Fibroblast of lung (primary cell): ENCODE measurements at regions not wholly inside any gene's neighbourhood (a gene's known extent, or its start where the extent isn't known, plus 50 kb on each side); places are given as distances from the start of the nearest gene placed in this dataset.
A peak's percentile ranks its signal among the peaks of the same experiment; 100 is the strongest.

ENCODE experiments used
- DNase-seq, 2 donors: peaks; one replicate each; pipeline versions ENCODE4 v3.0.0 to v3.0.0-alpha.2; 2010; ENCODE audit warnings: low read depth in 2 of 2
- H2AFZ ChIP-seq: 2 replicates; pipeline ENCODE4 v1.5.1; 2012; ENCODE audit warnings: low read length, control low read depth, inconsistent platforms
- H3K27ac ChIP-seq: 2 replicates; pipeline ENCODE4 v1.5.1; 2011; ENCODE audit warnings: low read length, control low read depth; ENCODE audit not compliant: insufficient read depth
- H3K27me3 ChIP-seq: 2 replicates; pipeline ENCODE4 v1.5.1; 2011; ENCODE audit warnings: mild to moderate bottlenecking, low read length; ENCODE audit not compliant: control insufficient read depth, insufficient read depth
- H3K36me3 ChIP-seq: 2 replicates; pipeline ENCODE4 v1.5.1; 2011; ENCODE audit warnings: low read length; ENCODE audit not compliant: control insufficient read depth, insufficient read depth
- H3K4me1 ChIP-seq: 2 replicates; pipeline ENCODE4 v1.5.1; 2011; ENCODE audit warnings: low read length; ENCODE audit not compliant: control insufficient read depth, insufficient read depth; ENCODE audit errors: extremely low read depth
- H3K4me2 ChIP-seq: 2 replicates; pipeline ENCODE4 v1.5.1; 2011; ENCODE audit warnings: low read length, control low read depth; ENCODE audit not compliant: insufficient read depth; ENCODE audit errors: extremely low read depth
- H3K4me3 ChIP-seq, 4 experiments: fragments of 200-600 bp in 1 of 4; sonication (generic) in 1 of 4; replicated peaks in 1 of 4; 2 replicates each; pipeline ENCODE4 v1.5.1; 2011 to 2016; ENCODE audit warnings: low read length in 4 of 4, low read depth in 3 of 4, mild to moderate bottlenecking in 3 of 4, control low read depth in 2 of 4, inconsistent platforms in 1 of 4, mixed read lengths in 1 of 4; ENCODE audit not compliant: insufficient read depth in 1 of 4; ENCODE audit errors: control extremely low read depth in 1 of 4
- H3K79me2 ChIP-seq: 2 replicates; pipeline ENCODE4 v1.5.1; 2012; ENCODE audit warnings: mild to moderate bottlenecking, low read length, inconsistent platforms; ENCODE audit not compliant: control insufficient read depth, insufficient read depth
- H3K9ac ChIP-seq: 2 replicates; pipeline ENCODE4 v1.5.1; 2011; ENCODE audit warnings: mild to moderate bottlenecking, low read length, control low read depth; ENCODE audit not compliant: insufficient read depth
- H3K9me3 ChIP-seq: 2 replicates; pipeline ENCODE4 v1.5.1; 2012; ENCODE audit warnings: low read depth, low read length; ENCODE audit not compliant: control insufficient read depth, insufficient read depth
- H4K20me1 ChIP-seq: 2 replicates; pipeline ENCODE4 v1.5.1; 2011; ENCODE audit warnings: low read length; ENCODE audit not compliant: control insufficient read depth, insufficient read depth; ENCODE audit errors: extremely low read depth
- CTCF ChIP-seq, 2 donors: IDR thresholded peaks in 1 of 2; conservative IDR thresholded peaks in 1 of 2; 1 replicate in 1 of 2; 2 replicates in 1 of 2; pipeline ENCODE4 v1.5.1; 2011 to 2012; ENCODE audit warnings: low read length in 2 of 2, control low read depth in 1 of 2, inconsistent platforms in 1 of 2, low read depth in 1 of 2, mild to moderate bottlenecking in 1 of 2
- EZH2 ChIP-seq: IDR thresholded peaks from 2 replicates; pipeline ENCODE4 v1.5.1; 2012; ENCODE audit warnings: low read length, control low read depth, mild to moderate bottlenecking; ENCODE audit errors: missing control alignments

- Histone ChIP-seq H3K4me2 (no peak overlapping the region), H3K79me2 (no peaks in the 10 kb centered on the region), H3K9ac (no peak overlapping the region), H3K27ac (no peak overlapping the region), H4K20me1 (no peaks in the 10 kb centered on the region), H3K36me3 (no peaks in the 10 kb centered on the region), H2AFZ (no peak overlapping the region), H3K4me3 (no peak overlapping the region), H3K4me1 (peaks cover 2% of the 10 kb centered on the region), H3K27me3 (no peaks in the 10 kb centered on the region), H3K9me3 (no peaks in the 10 kb centered on the region)
- no peak for DNase-seq
- TF ChIP-seq CTCF (conservative IDR thresholded peaks at IDR 0.05 in 1 of 2, IDR thresholded peaks at IDR 0.05 in 1 of 2; ENCODE audit: low read depth in 1 of 2, low read length in 2 of 2), result no peak
- TF ChIP-seq EZH2, result no peak
These were observed 62.6 kb upstream of the ST6GAL2 start for GRCh38 chr2:106948540-106948939.

GRCh38 chr2:106953236-106953635 lies 67.3 kb upstream of the ST6GAL2 start:
- no peaks in the 10 kb centered on the region for H4K20me1 ChIP-seq
- no peak overlapping the region for H2AFZ ChIP-seq
- peaks cover 4% of the 10 kb centered on the region for H3K4me1 ChIP-seq
- DNase-seq, result peak in 1 of 2 donors; percentile 63
- no peak overlapping the region for H3K9ac ChIP-seq
- H3K79me2 ChIP-seq, result no peaks in the 10 kb centered on the region
- no peak overlapping the region for H3K4me2 ChIP-seq
- H3K9me3 ChIP-seq, result no peaks in the 10 kb centered on the region
- no peak overlapping the region for H3K27ac ChIP-seq
- no peaks in the 10 kb centered on the region for H3K27me3 ChIP-seq
- no peak overlapping the region for H3K4me3 ChIP-seq
- no peaks in the 10 kb centered on the region for H3K36me3 ChIP-seq
- TF ChIP-seq EZH2 (no peak), CTCF (conservative IDR thresholded peaks at IDR 0.05 in 1 of 2, IDR thresholded peaks at IDR 0.05 in 1 of 2; ENCODE audit: low read depth in 1 of 2, low read length in 2 of 2) (no peak)

- H3K9me3 ChIP-seq, result no peaks in the 10 kb centered on the region
- TF ChIP-seq EZH2 (no peak), CTCF (conservative IDR thresholded peaks at IDR 0.05 in 1 of 2, IDR thresholded peaks at IDR 0.05 in 1 of 2; ENCODE audit: low read depth in 1 of 2, low read length in 2 of 2) (no peak)
- DNase-seq, result peak in 1 of 2 donors; percentile 14
- no peak overlapping the region for H3K27ac ChIP-seq
- H3K36me3 ChIP-seq, result no peaks in the 10 kb centered on the region
- peaks cover 4% of the 10 kb centered on the region for H3K4me1 ChIP-seq
- H3K4me3 ChIP-seq, result no peak overlapping the region
- H4K20me1 ChIP-seq, result no peaks in the 10 kb centered on the region
- no peak overlapping the region for H3K9ac ChIP-seq
- no peak overlapping the region for H2AFZ ChIP-seq
- H3K4me2 ChIP-seq, result no peak overlapping the region
- H3K79me2 ChIP-seq, result no peaks in the 10 kb centered on the region
- H3K27me3 ChIP-seq, result no peaks in the 10 kb centered on the region
These were observed 67.8 kb upstream of the ST6GAL2 start for GRCh38 chr2:106953779-106954178.
